ENCODE measurements at regions not wholly inside any gene's neighbourhood (a gene's known extent, or its start where the extent isn't known, plus 50 kb on each side); places are given as distances from the start of the nearest gene placed in this dataset.

DNA sequence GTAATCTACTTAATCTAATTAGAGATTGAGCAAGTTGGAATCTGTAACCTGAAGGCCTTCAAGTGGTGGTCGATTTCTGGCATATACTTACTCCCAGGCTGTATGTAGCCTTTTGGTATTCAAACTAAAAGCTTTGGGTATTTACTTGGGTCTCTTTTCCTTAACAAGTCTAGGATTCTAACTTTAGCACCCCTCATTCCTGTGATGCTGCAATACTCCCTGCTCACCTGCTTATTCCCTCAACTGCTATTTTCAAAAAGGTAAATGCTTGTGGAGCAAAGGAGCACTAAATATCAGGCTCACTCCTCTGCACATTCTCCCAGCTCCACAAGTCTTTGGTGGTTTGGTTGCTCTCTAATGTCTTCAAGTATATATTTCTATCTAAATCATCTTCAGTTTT lies 68.0 kb upstream of the CYYR1 start:
- TF ChIP-seq GATA2 (IDR thresholded peaks at IDR 0.05; ENCODE audit: low read depth, low read length), result no peak
- no peak for TF ChIP-seq GATA3 (IDR thresholded peaks at IDR 0.05; ENCODE audit: low read depth, low read length)
